Upper lobe of left lung (tissue), 4 donors: ENCODE measurements at regions not wholly inside any gene's neighbourhood (a gene's known extent, or its start where the extent isn't known, plus 50 kb on each side); places are given as distances from the start of the nearest gene placed in this dataset.

Experiments used
- EP300 ChIP-seq, 4 donors: sonication (generic); formaldehyde crosslinking; IDR thresholded peaks; one replicate each; pipeline ENCODE4 v1.5.1; 2017; ENCODE audit warnings: antibody characterized with exemption in 4 of 4, control low read depth in 2 of 4
- POLR2A ChIP-seq, 4 donors: fragments of 450-650 bp; IDR thresholded peaks; one replicate each; pipeline ENCODE4 v1.5.1; 2016 to 2017; ENCODE audit warnings: antibody characterized with exemption in 4 of 4, mild to moderate bottlenecking in 2 of 4
- TF ChIP-seq, protein P1 (sequence below), 6 experiments: fragments of 450-650 bp in 4 of 6; fragments of 200-600 bp in 2 of 6; sonication (generic) in 2 of 6; IDR thresholded peaks; one replicate each; pipeline ENCODE4 v1.5.1; 2016 to 2019; ENCODE audit warnings: antibody characterized with exemption in 6 of 6

DNA sequence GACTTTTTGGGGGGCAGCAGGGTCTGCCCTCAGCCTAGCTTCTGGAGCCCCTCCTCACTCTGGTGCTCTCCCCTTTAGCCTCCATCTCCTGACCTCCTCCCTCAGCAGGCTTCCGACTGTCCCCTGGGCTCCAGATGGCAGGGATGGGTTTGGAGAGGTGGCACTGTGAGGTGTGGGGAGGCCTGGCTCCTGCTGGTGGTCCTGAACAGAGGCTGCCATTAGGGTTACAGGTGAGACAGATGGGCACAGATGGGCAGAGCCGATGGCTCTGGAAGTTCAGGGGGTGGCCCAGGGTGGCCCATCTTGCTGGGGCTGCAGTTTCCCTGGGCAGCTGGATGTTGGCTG lies 68.5 kb upstream of the BEGAIN start:
- TF ChIP-seq POLR2A (IDR thresholded peaks at IDR 0.05), result no peak
- TF ChIP-seq, protein P1, sequence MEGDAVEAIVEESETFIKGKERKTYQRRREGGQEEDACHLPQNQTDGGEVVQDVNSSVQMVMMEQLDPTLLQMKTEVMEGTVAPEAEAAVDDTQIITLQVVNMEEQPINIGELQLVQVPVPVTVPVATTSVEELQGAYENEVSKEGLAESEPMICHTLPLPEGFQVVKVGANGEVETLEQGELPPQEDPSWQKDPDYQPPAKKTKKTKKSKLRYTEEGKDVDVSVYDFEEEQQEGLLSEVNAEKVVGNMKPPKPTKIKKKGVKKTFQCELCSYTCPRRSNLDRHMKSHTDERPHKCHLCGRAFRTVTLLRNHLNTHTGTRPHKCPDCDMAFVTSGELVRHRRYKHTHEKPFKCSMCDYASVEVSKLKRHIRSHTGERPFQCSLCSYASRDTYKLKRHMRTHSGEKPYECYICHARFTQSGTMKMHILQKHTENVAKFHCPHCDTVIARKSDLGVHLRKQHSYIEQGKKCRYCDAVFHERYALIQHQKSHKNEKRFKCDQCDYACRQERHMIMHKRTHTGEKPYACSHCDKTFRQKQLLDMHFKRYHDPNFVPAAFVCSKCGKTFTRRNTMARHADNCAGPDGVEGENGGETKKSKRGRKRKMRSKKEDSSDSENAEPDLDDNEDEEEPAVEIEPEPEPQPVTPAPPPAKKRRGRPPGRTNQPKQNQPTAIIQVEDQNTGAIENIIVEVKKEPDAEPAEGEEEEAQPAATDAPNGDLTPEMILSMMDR (IDR thresholded peaks at IDR 0.05), result no peak
- no peak for TF ChIP-seq EP300 (IDR thresholded peaks at IDR 0.05)
